Kidney epithelial cell (primary cell): ENCODE measurements at regions not wholly inside any gene's neighbourhood (a gene's known extent, or its start where the extent isn't known, plus 50 kb on each side); places are given as distances from the start of the nearest gene placed in this dataset.

Experiments used
- DNase-seq: peaks from one replicate; pipeline ENCODE4 v3.0.0-alpha.2; 2010; ENCODE audit warnings: low read depth
- H3K27me3 ChIP-seq: 2 replicates; pipeline ENCODE4 v1.6.0; 2011; ENCODE audit warnings: low read length; ENCODE audit not compliant: control insufficient read depth, insufficient read depth
- H3K36me3 ChIP-seq: 2 replicates; pipeline ENCODE4 v1.5.1; 2011; ENCODE audit warnings: low read length; ENCODE audit not compliant: control insufficient read depth, insufficient read depth
- H3K4me3 ChIP-seq: 2 replicates; pipeline ENCODE4 v1.5.1; 2011; ENCODE audit warnings: low read depth, mild to moderate bottlenecking, control low read depth, low read length
- TF ChIP-seq, protein P1 (sequence below): IDR thresholded peaks from 2 replicates; pipeline ENCODE4 v1.5.1; 2011; ENCODE audit warnings: mild to moderate bottlenecking, moderate library complexity, low read length, control low read depth, inconsistent platforms; ENCODE audit not compliant: insufficient read depth, poor library complexity, severe bottlenecking

GRCh38 chr3:55294557-55294956 lies 192.5 kb downstream of the WNT5A start:
- Histone ChIP-seq H3K36me3 (no peaks in the 10 kb centered on the region), H3K4me3 (no peak overlapping the region), H3K27me3 (no peaks in the 10 kb centered on the region)
- no peak for DNase-seq
- TF ChIP-seq, protein P1, sequence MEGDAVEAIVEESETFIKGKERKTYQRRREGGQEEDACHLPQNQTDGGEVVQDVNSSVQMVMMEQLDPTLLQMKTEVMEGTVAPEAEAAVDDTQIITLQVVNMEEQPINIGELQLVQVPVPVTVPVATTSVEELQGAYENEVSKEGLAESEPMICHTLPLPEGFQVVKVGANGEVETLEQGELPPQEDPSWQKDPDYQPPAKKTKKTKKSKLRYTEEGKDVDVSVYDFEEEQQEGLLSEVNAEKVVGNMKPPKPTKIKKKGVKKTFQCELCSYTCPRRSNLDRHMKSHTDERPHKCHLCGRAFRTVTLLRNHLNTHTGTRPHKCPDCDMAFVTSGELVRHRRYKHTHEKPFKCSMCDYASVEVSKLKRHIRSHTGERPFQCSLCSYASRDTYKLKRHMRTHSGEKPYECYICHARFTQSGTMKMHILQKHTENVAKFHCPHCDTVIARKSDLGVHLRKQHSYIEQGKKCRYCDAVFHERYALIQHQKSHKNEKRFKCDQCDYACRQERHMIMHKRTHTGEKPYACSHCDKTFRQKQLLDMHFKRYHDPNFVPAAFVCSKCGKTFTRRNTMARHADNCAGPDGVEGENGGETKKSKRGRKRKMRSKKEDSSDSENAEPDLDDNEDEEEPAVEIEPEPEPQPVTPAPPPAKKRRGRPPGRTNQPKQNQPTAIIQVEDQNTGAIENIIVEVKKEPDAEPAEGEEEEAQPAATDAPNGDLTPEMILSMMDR, result no peak

DNA sequence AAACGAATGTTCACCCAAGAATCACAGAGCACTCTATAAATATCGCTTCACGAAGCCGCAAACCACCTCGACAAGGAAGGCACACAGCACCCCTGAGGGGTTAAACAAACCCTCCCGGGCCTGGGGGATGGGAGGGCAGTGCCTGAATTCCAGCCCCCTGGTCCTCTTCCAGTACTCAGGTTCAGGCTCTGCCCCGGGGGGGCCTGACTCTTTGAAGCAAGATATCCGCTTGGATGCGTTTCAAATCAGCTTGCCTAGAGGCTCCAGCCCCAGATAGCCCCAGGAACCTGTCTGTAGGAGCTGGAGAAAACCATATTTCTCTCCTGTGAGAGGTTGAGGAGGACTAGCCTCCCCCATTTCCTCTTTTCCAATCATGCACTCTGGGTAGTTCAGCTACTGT lies 194.7 kb downstream of the WNT5A start:
- no peak for DNase-seq
- Histone ChIP-seq H3K36me3 (no peaks in the 10 kb centered on the region), H3K27me3 (no peaks in the 10 kb centered on the region), H3K4me3 (no peak overlapping the region)
- TF ChIP-seq, protein P1, result no peak

- no peaks in the 10 kb centered on the region for H3K27me3 ChIP-seq
- DNase-seq, result no peak
- TF ChIP-seq, protein P1, result no peak
- H3K36me3 ChIP-seq, result no peaks in the 10 kb centered on the region
- H3K4me3 ChIP-seq, result no peak overlapping the region
Measured at GRCh38 chr3:55288657-55289056, 198.4 kb downstream of the WNT5A start.

DNA sequence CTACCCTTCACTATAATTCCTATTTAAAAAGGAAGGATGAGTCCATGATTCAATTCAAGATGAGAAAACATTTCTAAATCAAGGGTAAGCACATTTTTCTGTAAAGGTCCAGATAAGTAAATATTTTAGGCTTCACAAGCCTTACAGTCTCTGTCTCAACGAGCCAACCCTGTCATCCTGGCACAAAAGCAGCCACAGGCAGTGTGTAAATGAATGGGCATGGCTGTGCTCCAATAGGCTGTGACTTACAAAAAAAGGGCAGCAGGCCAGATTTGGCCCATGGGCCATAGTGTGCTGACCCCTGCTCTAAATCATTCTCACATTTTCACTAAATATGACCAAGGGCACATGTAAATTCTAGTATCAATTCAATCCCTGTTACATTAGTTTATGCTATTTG lies 200.4 kb downstream of the WNT5A start:
- TF ChIP-seq, protein P1, result no peak
- DNase-seq, result no peak
- H3K27me3 ChIP-seq, result no peaks in the 10 kb centered on the region
- no peak overlapping the region for H3K4me3 ChIP-seq
- no peaks in the 10 kb centered on the region for H3K36me3 ChIP-seq

GRCh38 chr3:55285156-55285555 lies 201.9 kb downstream of the WNT5A start:
- H3K4me3 ChIP-seq, result no peak overlapping the region
- no peak for DNase-seq
- TF ChIP-seq, protein P1, result no peak
- H3K27me3 ChIP-seq, result no peaks in the 10 kb centered on the region
- H3K36me3 ChIP-seq, result no peaks in the 10 kb centered on the region

- TF ChIP-seq, protein P1, result no peak
- no peak for DNase-seq
- Histone ChIP-seq H3K36me3 (no peaks in the 10 kb centered on the region), H3K4me3 (no peak overlapping the region), H3K27me3 (no peaks in the 10 kb centered on the region)
Measured at GRCh38 chr3:55283441-55283925, 203.6 kb downstream of the WNT5A start.
